ENCODE measurements at regions not wholly inside any gene's neighbourhood (a gene's known extent, or its start where the extent isn't known, plus 50 kb on each side); places are given as distances from the start of the nearest gene placed in this dataset.
A peak's percentile ranks its signal among the peaks of the same experiment; 100 is the strongest.

DNA sequence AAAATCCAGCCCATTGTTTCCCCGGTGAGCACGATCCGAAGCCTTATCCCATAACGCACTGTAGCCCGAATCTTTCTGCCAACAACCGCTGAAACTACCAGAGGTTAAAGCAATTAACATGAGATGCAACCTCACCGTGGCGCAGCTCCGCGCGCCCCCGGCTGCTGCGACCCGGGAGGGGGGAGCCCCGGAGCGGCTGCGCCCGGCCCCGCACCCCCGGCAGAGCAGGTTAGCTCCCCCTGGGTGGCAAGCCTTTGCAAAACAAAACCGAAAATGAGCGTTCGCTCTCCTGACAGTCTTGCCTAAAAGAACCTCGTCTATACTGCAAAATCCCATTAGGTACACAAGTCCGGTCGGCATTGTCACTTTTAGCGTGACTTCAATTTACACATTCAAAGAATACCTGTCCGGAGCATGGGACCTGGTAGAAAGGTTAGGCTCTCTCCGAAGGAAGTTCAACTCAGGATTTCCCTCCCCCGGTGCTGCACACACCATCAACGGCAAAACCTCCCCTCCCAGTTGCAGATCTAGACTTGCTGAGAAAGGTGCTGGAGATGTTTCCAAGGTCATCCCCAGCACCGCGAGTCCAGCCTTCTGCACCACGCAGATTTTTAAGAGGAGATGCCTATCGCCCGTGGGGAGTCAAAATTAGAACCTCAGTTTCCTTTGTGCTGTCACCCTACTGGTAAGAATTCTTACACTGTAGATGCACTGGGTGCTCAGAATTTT is 107.5 kb downstream of the ZNF281 start:
- H3K4me1 Mint-ChIP-seq, result peaks cover 40% of the 10 kb centered on the region
- DNase-seq (peak; percentile 82), ATAC-seq (ENCODE audit: low read depth) (peak; percentile 79)
- Histone ChIP-seq H3K27ac (ENCODE audit: low read length in 2 of 2) (peak overlapping the region; percentile 60 to 61), H3K9me3 (ENCODE audit: control extremely low read depth in 1 of 3, control insufficient read depth in 2 of 3, insufficient read depth in 1 of 3, low read length in 2 of 3) (no peaks in the 10 kb centered on the region), H3K79me2 (ENCODE audit: control insufficient read depth, insufficient read depth, low read length) (no peaks in the 10 kb centered on the region), H3K4me3 (ENCODE audit: control extremely low read depth in 1 of 5, extremely low read depth in 1 of 5, insufficient read depth in 1 of 5, low read depth in 2 of 5, low read length in 4 of 5) (peak overlapping the region; percentile 60 to 96 (median 88)), H3K4me2 (replicated peaks; ENCODE audit: low read depth, low read length, poor library complexity, severe bottlenecking) (peak overlapping the region; percentile 78), H4K20me1 (ENCODE audit: control insufficient read depth, insufficient read depth, low read length, poor library complexity, severe bottlenecking) (no peaks in the 10 kb centered on the region), H3K9ac (ENCODE audit: low read length) (peak overlapping the region; percentile 92), H3K27me3 (replicated peaks in 1 of 4; ENCODE audit: control extremely low read depth in 1 of 4, control insufficient read depth in 3 of 4, insufficient read depth in 4 of 4, low read length in 3 of 4) (no peaks in the 10 kb centered on the region), H3K4me1 (ENCODE audit: control insufficient read depth in 2 of 2, insufficient read depth in 2 of 2, low read length in 2 of 2) (peaks cover 44 to 47% of the 10 kb centered on the region in 2 donors), H2AFZ (ENCODE audit: insufficient read depth, low read depth, low read length, poor library complexity, severe bottlenecking) (peak overlapping the region; percentile 97), H3K36me3 (replicated peaks in 1 of 2; ENCODE audit: control extremely low read depth in 1 of 2, control insufficient read depth in 1 of 2, extremely low read depth in 1 of 2, insufficient read depth in 2 of 2, low read length in 1 of 2) (no peaks in the 10 kb centered on the region)
- ChIA-PET CTCF (interaction anchor here (0.8 to 2.4 kb wide), 9 partner anchors 12 to 434 kb away, joined by 3 to 8 read pairs (median 4); no protein-coding TSS in a partner anchor), POLR2A (interaction anchor here (0.7 kb wide), 1 partner anchor 34 kb away, joined by 10 read pairs; no protein-coding TSS in a partner anchor)
- H3K27ac Mint-ChIP-seq, result peak overlapping the region; percentile 89
- no peaks in the 10 kb centered on the region for H3K9me3 Mint-ChIP-seq (ENCODE audit: insufficient read depth)
- under 1% methylated on average over 32 of the region's 36 CpGs for WGBS (ENCODE audit: insufficient coverage)
- intact Hi-C loops (cut with micrococcal nuclease), result loop anchor here (10.0 kb wide), 3 partner anchors 182 to 712 kb away; no protein-coding TSS in a partner anchor
- TF ChIP-seq EZH2 (IDR thresholded peaks at IDR 0.05; ENCODE audit: borderline replicate concordance, insufficient read depth, low read depth, low read length, poor library complexity, severe bottlenecking), result no peak
- TF ChIP-seq, protein P1, sequence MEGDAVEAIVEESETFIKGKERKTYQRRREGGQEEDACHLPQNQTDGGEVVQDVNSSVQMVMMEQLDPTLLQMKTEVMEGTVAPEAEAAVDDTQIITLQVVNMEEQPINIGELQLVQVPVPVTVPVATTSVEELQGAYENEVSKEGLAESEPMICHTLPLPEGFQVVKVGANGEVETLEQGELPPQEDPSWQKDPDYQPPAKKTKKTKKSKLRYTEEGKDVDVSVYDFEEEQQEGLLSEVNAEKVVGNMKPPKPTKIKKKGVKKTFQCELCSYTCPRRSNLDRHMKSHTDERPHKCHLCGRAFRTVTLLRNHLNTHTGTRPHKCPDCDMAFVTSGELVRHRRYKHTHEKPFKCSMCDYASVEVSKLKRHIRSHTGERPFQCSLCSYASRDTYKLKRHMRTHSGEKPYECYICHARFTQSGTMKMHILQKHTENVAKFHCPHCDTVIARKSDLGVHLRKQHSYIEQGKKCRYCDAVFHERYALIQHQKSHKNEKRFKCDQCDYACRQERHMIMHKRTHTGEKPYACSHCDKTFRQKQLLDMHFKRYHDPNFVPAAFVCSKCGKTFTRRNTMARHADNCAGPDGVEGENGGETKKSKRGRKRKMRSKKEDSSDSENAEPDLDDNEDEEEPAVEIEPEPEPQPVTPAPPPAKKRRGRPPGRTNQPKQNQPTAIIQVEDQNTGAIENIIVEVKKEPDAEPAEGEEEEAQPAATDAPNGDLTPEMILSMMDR (IDR thresholded peaks at IDR 0.05), result peak; percentile 35
- H3K4me3 Mint-ChIP-seq, result peak overlapping the region; percentile 93
- H3K27me3 Mint-ChIP-seq, result no peaks in the 10 kb centered on the region

DNA sequence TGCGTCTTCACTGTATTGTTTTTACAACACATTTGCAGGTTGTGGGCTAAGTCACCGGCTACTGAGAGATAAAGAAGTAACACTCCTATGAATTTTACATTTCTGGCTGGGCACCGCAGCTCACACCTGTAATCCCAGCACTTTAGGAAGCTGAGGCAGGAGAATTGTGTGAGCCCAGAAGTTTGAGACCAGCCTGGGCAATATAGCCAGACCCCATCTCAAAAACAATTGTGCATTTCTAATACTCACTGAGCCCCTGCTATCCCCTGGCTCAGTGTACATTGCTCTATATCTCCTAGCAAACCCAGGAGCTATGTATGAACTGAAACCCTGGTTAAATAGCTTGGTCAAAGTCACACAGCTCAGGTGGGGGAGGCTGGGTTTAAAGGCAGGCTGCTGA is 108.7 kb downstream of the ZNF281 start:
- Histone ChIP-seq H3K4me1 (ENCODE audit: control insufficient read depth in 2 of 2, insufficient read depth in 2 of 2, low read length in 2 of 2) (peaks cover 34 to 37% of the 10 kb centered on the region in 2 donors), H4K20me1 (ENCODE audit: control insufficient read depth, insufficient read depth, low read length, poor library complexity, severe bottlenecking) (no peaks in the 10 kb centered on the region), H2AFZ (ENCODE audit: insufficient read depth, low read depth, low read length, poor library complexity, severe bottlenecking) (peak overlapping the region; percentile 97), H3K27me3 (replicated peaks in 1 of 4; ENCODE audit: control extremely low read depth in 1 of 4, control insufficient read depth in 3 of 4, insufficient read depth in 4 of 4, low read length in 3 of 4) (no peaks in the 10 kb centered on the region), H3K9ac (ENCODE audit: low read length) (no peak overlapping the region), H3K27ac (ENCODE audit: low read length in 2 of 2) (no peak overlapping the region), H3K79me2 (ENCODE audit: control insufficient read depth, insufficient read depth, low read length) (no peaks in the 10 kb centered on the region), H3K9me3 (ENCODE audit: control extremely low read depth in 1 of 3, control insufficient read depth in 2 of 3, insufficient read depth in 1 of 3, low read length in 2 of 3) (no peaks in the 10 kb centered on the region), H3K36me3 (replicated peaks in 1 of 2; ENCODE audit: control extremely low read depth in 1 of 2, control insufficient read depth in 1 of 2, extremely low read depth in 1 of 2, insufficient read depth in 2 of 2, low read length in 1 of 2) (no peaks in the 10 kb centered on the region), H3K4me3 (ENCODE audit: control extremely low read depth in 1 of 5, extremely low read depth in 1 of 5, insufficient read depth in 1 of 5, low read depth in 2 of 5, low read length in 4 of 5) (no peak overlapping the region), H3K4me2 (replicated peaks; ENCODE audit: low read depth, low read length, poor library complexity, severe bottlenecking) (peak overlapping the region; percentile 78)
- no peak for DNase-seq
- Mint-ChIP-seq H3K27me3 (no peaks in the 10 kb centered on the region), H3K27ac (no peak overlapping the region), H3K4me1 (peaks cover 32% of the 10 kb centered on the region), H3K4me3 (peak overlapping the region; percentile 23), H3K9me3 (ENCODE audit: insufficient read depth) (no peaks in the 10 kb centered on the region)
- ChIA-PET POLR2A (no interaction called here), CTCF (interaction anchor here (1.2 to 2.4 kb wide), 4 partner anchors 17 to 158 kb away, joined by 3 to 7 read pairs (median 6); no protein-coding TSS in a partner anchor)
- WGBS (ENCODE audit: insufficient coverage), result 100% methylated on average over 1 of the region's 3 CpGs
- no peak for ATAC-seq (ENCODE audit: low read depth)
- no peak for TF ChIP-seq EZH2 (IDR thresholded peaks at IDR 0.05; ENCODE audit: borderline replicate concordance, insufficient read depth, low read depth, low read length, poor library complexity, severe bottlenecking)
- TF ChIP-seq, protein P1 (IDR thresholded peaks at IDR 0.05), result no peak
- intact Hi-C loops (cut with micrococcal nuclease), result loop anchor here (10.0 kb wide), 3 partner anchors 184 to 714 kb away; no protein-coding TSS in a partner anchor
